HG03280 (cell line): ENCODE measurements at regions not wholly inside any gene's neighbourhood (a gene's known extent, or its start where the extent isn't known, plus 50 kb on each side); places are given as distances from the start of the nearest gene placed in this dataset.
"Not testable (repeated sequence)": the region's sequence is repeated elsewhere in the genome, so short reads cannot be mapped to it uniquely, and the experiment has no call there.

Experiments
- ATAC-seq: cut with Tn5 transposase; IDR thresholded peaks from one replicate; pipeline ENCODE4 v1.9.1; 2021; ENCODE audit warnings: mild to moderate bottlenecking, moderate library complexity; ENCODE audit not compliant: unreplicated experiment

GRCh38 chr6:140380427-140381218 lies 1006.2 kb upstream of the CITED2 start:
- no peak for ATAC-seq

GRCh38 chr6:140379919-140380318 lies 1005.5 kb upstream of the CITED2 start:
- no peak for ATAC-seq

- ATAC-seq, result no peak
Observed at GRCh38 chr6:140376209-140376608, 1001.8 kb upstream of the CITED2 start.

GRCh38 chr6:140373728-140374127 lies 999.3 kb upstream of the CITED2 start:
- ATAC-seq, result not testable (repeated sequence)

- ATAC-seq, result no peak
Observed at GRCh38 chr6:140372064-140372463, 997.6 kb upstream of the CITED2 start.

- ATAC-seq, result no peak
Observed at GRCh38 chr6:140370976-140371870, 996.8 kb upstream of the CITED2 start.

GRCh38 chr6:140370441-140370840 lies 996.0 kb upstream of the CITED2 start:
- ATAC-seq, result no peak

GRCh38 chr6:140366991-140367390 lies 992.5 kb upstream of the CITED2 start:
- ATAC-seq, result no peak

- no peak for ATAC-seq
Observed at GRCh38 chr6:140364916-140365315, 990.5 kb upstream of the CITED2 start.

- ATAC-seq, result no peak
Observed at GRCh38 chr6:140360651-140361050, 986.2 kb upstream of the CITED2 start.

GRCh38 chr6:140355476-140355875 lies 981.0 kb upstream of the CITED2 start:
- no peak for ATAC-seq

GRCh38 chr6:140354296-140354695 lies 979.8 kb upstream of the CITED2 start:
- no peak for ATAC-seq

- ATAC-seq, result no peak
Observed at GRCh38 chr6:140353536-140353935, 979.1 kb upstream of the CITED2 start.

- no peak for ATAC-seq
Observed at GRCh38 chr6:140346428-140346827, 972.0 kb upstream of the CITED2 start.

GRCh38 chr6:140345935-140346334 lies 971.5 kb upstream of the CITED2 start:
- ATAC-seq, result no peak

GRCh38 chr6:140344142-140344913 lies 969.9 kb upstream of the CITED2 start:
- ATAC-seq, result no peak

- ATAC-seq, result no peak
Observed at GRCh38 chr6:140343128-140343527, 968.7 kb upstream of the CITED2 start.

GRCh38 chr6:140341272-140341671 lies 966.8 kb upstream of the CITED2 start:
- no peak for ATAC-seq

GRCh38 chr6:140340795-140341194 lies 966.3 kb upstream of the CITED2 start:
- ATAC-seq, result no peak

- ATAC-seq, result not testable (repeated sequence)
Observed at GRCh38 chr6:140339084-140339483, 964.6 kb upstream of the CITED2 start.

GRCh38 chr6:140321891-140322290 lies 947.4 kb upstream of the CITED2 start:
- no peak for ATAC-seq
